Brain microvascular endothelial cell (primary cell): ENCODE measurements at regions not wholly inside any gene's neighbourhood (a gene's known extent, or its start where the extent isn't known, plus 50 kb on each side); places are given as distances from the start of the nearest gene placed in this dataset.

Source experiments
- DNase-seq: peaks from one replicate; pipeline ENCODE4 v3.0.0-alpha.2; 2020
- H3K27ac ChIP-seq: fragments of 250-450 bp; sonication (Bioruptor Pico); 2 replicates; pipeline ENCODE4 v1.5.1; 2020; ENCODE audit warnings: mild to moderate bottlenecking, moderate library complexity
- H3K27me3 ChIP-seq: fragments of 250-450 bp; sonication (Bioruptor Pico); replicated peaks from 2 replicates; pipeline ENCODE4 v1.5.1; 2020; ENCODE audit warnings: mild to moderate bottlenecking
- H3K36me3 ChIP-seq: fragments of 250-450 bp; sonication (Bioruptor Pico); replicated peaks from 2 replicates; pipeline ENCODE4 v1.5.1; 2020; ENCODE audit warnings: mild to moderate bottlenecking
- H3K4me3 ChIP-seq: 2 replicates; pipeline ENCODE4 v1.5.1; 2011; ENCODE audit warnings: low read depth, mild to moderate bottlenecking, control low read depth, low read length, moderate library complexity
- CTCF ChIP-seq: IDR thresholded peaks from 2 replicates; pipeline ENCODE4 v1.5.1; 2011; ENCODE audit warnings: low read depth, mild to moderate bottlenecking, moderate library complexity, low read length, control low read depth, inconsistent platforms; ENCODE audit errors: missing control alignments
- in situ Hi-C: cut with HindIII; loops from 2 replicates; pipeline ENCODE4 v1.10.0; 2017; ENCODE audit warnings: low sequenced_read_pairs, low pct_ligation_motif_present

GRCh38 chr2:40741532-40741931, 289.6 kb upstream of the SLC8A1 start:
- DNase-seq = no peak
- no peaks in the 10 kb centered on the region for H3K27me3 ChIP-seq

DNA sequence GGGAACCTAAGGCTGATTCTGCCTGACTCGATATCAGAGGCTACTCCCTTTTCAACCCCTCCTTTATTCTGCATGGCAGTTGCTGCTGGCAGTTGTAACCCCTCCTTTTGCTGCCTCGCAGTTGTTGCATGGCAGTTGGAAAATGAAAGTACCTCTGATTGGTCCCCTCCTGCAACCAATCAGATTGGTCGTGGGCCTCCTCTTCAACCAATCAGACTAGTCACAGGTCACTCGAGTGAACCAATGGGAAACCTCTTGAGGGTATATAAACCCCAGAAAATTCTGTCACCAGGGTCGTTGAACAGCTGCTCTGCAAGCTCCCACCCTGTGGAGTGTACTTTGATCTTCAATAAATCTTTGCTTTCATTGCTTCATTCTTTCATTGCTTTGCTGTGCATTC, 294.3 kb upstream of the SLC8A1 start:
- TF ChIP-seq CTCF = no peak
- no peak overlapping the region for H3K27ac ChIP-seq
- no peak for DNase-seq

More at GRCh38 chr2:40741532-40741931, 289.6 kb upstream of the SLC8A1 start:
- Histone ChIP-seq H3K27ac (no peak overlapping the region), H3K4me3 (no peak overlapping the region), H3K36me3 (no peaks in the 10 kb centered on the region)
- no peak for TF ChIP-seq CTCF
- in situ Hi-C loops = no loop called here

DNA sequence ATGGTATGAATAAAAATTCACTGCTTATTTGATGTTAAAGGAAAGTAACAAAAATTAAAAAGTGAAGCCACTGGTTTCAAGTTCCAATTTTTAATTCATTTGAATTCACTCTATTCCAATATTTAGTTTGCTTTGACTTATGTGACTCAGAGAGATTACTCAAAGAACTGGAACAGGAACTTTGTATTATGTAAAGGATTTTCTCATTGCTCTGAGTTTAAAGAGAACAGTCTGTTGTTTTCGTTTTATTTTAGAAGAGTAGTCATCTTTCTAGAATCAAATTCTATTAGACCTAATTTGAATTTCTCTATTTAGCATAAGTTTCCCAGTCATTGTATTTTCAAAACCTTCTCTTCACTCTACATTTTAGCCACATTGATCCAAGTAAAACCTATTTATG, 300.1 kb upstream of the SLC8A1 start:
- Histone ChIP-seq H3K4me3 (no peak overlapping the region), H3K36me3 (no peaks in the 10 kb centered on the region), H3K27me3 (no peaks in the 10 kb centered on the region), H3K27ac (no peak overlapping the region)
- TF ChIP-seq CTCF = no peak
- in situ Hi-C loops = no loop called here
- DNase-seq = no peak

More for the DNA sequence above, 294.3 kb upstream of the SLC8A1 start:
- in situ Hi-C loops = no loop called here
- Histone ChIP-seq H3K36me3 (no peaks in the 10 kb centered on the region), H3K4me3 (no peak overlapping the region), H3K27me3 (no peaks in the 10 kb centered on the region)

DNA sequence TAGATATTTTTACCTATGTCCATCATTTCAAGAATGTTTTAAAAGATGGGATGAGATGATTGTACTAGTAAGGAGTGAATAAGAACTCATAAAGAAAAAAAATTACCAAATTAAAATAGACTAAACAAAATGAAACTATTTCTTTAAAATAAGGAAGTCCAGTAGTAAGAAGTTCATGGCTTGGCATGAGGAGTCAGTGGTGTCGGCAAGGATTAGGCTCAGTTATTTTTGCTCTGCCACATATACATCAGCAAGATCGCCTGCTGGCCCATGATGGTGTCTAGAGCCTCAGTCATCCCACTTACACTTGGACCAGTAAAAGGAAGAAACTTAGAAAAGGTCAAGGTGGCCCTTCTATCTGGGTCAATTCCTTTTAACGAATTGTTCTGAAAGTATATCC, 300.9 kb upstream of the SLC8A1 start:
- Histone ChIP-seq H3K4me3 (no peak overlapping the region), H3K27me3 (no peaks in the 10 kb centered on the region), H3K27ac (no peak overlapping the region), H3K36me3 (no peaks in the 10 kb centered on the region)
- in situ Hi-C loops = no loop called here
- DNase-seq = no peak
- TF ChIP-seq CTCF = no peak

DNA sequence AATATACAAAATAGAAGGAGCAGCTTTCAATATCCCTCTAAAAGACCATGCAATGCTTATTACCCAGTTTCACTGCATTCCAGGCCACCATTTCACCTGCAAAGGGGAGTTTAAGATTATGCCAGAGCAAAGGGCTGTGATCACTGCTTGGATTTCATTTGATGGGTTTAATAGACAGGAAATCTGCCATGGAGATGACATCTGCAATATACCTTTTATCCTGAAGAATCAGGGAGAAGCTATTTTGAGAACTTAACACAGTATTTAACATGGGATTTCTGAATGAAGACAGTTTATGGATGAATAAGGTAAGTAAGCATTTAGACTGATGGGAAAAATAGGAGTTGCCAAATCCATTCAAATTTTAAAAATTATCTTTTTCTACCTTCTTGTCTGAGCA, 303.0 kb upstream of the SLC8A1 start:
- Histone ChIP-seq H3K4me3 (no peak overlapping the region), H3K27ac (no peak overlapping the region), H3K36me3 (no peaks in the 10 kb centered on the region), H3K27me3 (no peaks in the 10 kb centered on the region)
- in situ Hi-C loops = no loop called here
- no peak for DNase-seq
- TF ChIP-seq CTCF = no peak

- no peak for DNase-seq
- in situ Hi-C loops = no loop called here
- no peak overlapping the region for H3K27ac ChIP-seq
These were observed 306.7 kb upstream of the SLC8A1 start for GRCh38 chr2:40758401-40759155.

More at GRCh38 chr2:40758401-40759155, 306.7 kb upstream of the SLC8A1 start:
- Histone ChIP-seq H3K4me3 (no peak overlapping the region), H3K36me3 (no peaks in the 10 kb centered on the region), H3K27me3 (no peaks in the 10 kb centered on the region)
- no peak for TF ChIP-seq CTCF
